ENCODE measurements at regions not wholly inside any gene's neighbourhood (a gene's known extent, or its start where the extent isn't known, plus 50 kb on each side); places are given as distances from the start of the nearest gene placed in this dataset.

- no peaks in the 10 kb centered on the region for H3K9me3 ChIP-seq (ENCODE audit: insufficient read depth, low read depth, low read length)
- H3K9ac ChIP-seq (ENCODE audit: low read depth, low read length, poor library complexity, severe bottlenecking), result no peak overlapping the region
- H3K4me1 ChIP-seq (ENCODE audit: insufficient read depth, low read length, poor library complexity, severe bottlenecking), result peaks cover 43% of the 10 kb centered on the region
- no peaks in the 10 kb centered on the region for H3K27me3 ChIP-seq (ENCODE audit: insufficient read depth, low read length, poor library complexity, severe bottlenecking)
- no peaks in the 10 kb centered on the region for H3F3A ChIP-seq (ENCODE audit: low read depth)
- no peaks in the 10 kb centered on the region for H3K79me2 ChIP-seq (ENCODE audit: insufficient read depth, low read length)
- H3K4me3 ChIP-seq (ENCODE audit: low read length, poor library complexity, severe bottlenecking), result no peak overlapping the region
- H3K9me2 ChIP-seq (replicated peaks; ENCODE audit: low read depth, low read length), result no peaks in the 10 kb centered on the region
- H3K4me2 ChIP-seq (ENCODE audit: low read depth, low read length, poor library complexity, severe bottlenecking), result no peak overlapping the region
- TF ChIP-seq EZH2phosphoT487 (IDR thresholded peaks at IDR 0.05; ENCODE audit: borderline replicate concordance) (no peak), CTCF (conservative IDR thresholded peaks at IDR 0.05; ENCODE audit: low read length) (no peak)
- H4K20me1 ChIP-seq (ENCODE audit: insufficient read depth, low read length, poor library complexity, severe bottlenecking), result no peaks in the 10 kb centered on the region
- H3K36me3 ChIP-seq (ENCODE audit: insufficient read depth, low read length), result no peaks in the 10 kb centered on the region
- H2AFZ ChIP-seq (ENCODE audit: low read length), result no peak overlapping the region
These were observed 95.0 kb downstream of the NFKBIZ start for GRCh38 chr3:101944308-101944707.

GRCh38 chr3:101945980-101946379 lies 96.7 kb downstream of the NFKBIZ start:
- H2AFZ ChIP-seq (ENCODE audit: low read length), result no peak overlapping the region
- H3K9me2 ChIP-seq (replicated peaks; ENCODE audit: low read depth, low read length), result no peaks in the 10 kb centered on the region
- no peaks in the 10 kb centered on the region for H4K20me1 ChIP-seq (ENCODE audit: insufficient read depth, low read length, poor library complexity, severe bottlenecking)
- H3F3A ChIP-seq (ENCODE audit: low read depth), result no peaks in the 10 kb centered on the region
- no peak overlapping the region for H3K9ac ChIP-seq (ENCODE audit: low read depth, low read length, poor library complexity, severe bottlenecking)
- H3K4me2 ChIP-seq (ENCODE audit: low read depth, low read length, poor library complexity, severe bottlenecking), result no peak overlapping the region
- H3K9me3 ChIP-seq (ENCODE audit: insufficient read depth, low read depth, low read length), result no peaks in the 10 kb centered on the region
- peaks cover 34% of the 10 kb centered on the region for H3K4me1 ChIP-seq (ENCODE audit: insufficient read depth, low read length, poor library complexity, severe bottlenecking)
- H3K27me3 ChIP-seq (ENCODE audit: insufficient read depth, low read length, poor library complexity, severe bottlenecking), result no peaks in the 10 kb centered on the region
- TF ChIP-seq CTCF (conservative IDR thresholded peaks at IDR 0.05; ENCODE audit: low read length) (no peak), EZH2phosphoT487 (IDR thresholded peaks at IDR 0.05; ENCODE audit: borderline replicate concordance) (no peak)
- H3K4me3 ChIP-seq (ENCODE audit: low read length, poor library complexity, severe bottlenecking), result no peak overlapping the region
- H3K36me3 ChIP-seq (ENCODE audit: insufficient read depth, low read length), result no peaks in the 10 kb centered on the region
- H3K79me2 ChIP-seq (ENCODE audit: insufficient read depth, low read length), result no peaks in the 10 kb centered on the region

DNA sequence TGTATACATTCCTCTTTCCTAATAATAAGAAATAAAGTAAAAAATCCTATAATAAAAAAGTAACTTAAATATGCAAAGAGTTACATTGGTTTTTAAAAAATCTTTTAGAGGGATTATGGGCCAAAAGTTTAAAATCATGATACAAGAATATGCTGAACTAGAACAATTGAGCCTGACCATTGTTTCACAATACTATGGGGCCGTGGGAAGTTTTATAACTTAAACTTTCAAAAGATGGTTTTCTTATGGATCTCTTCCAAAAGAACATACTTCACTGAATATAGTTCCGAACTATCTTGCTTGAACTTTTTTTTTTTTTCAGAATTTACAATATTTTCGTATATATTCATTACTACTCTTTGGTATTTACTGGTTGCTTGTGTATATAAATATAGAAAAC lies 97.6 kb downstream of the NFKBIZ start:
- H3F3A ChIP-seq (ENCODE audit: low read depth), result no peaks in the 10 kb centered on the region
- no peaks in the 10 kb centered on the region for H3K36me3 ChIP-seq (ENCODE audit: insufficient read depth, low read length)
- no peaks in the 10 kb centered on the region for H3K27me3 ChIP-seq (ENCODE audit: insufficient read depth, low read length, poor library complexity, severe bottlenecking)
- TF ChIP-seq CTCF (conservative IDR thresholded peaks at IDR 0.05; ENCODE audit: low read length) (no peak), EZH2phosphoT487 (IDR thresholded peaks at IDR 0.05; ENCODE audit: borderline replicate concordance) (no peak)
- no peaks in the 10 kb centered on the region for H4K20me1 ChIP-seq (ENCODE audit: insufficient read depth, low read length, poor library complexity, severe bottlenecking)
- H3K9ac ChIP-seq (ENCODE audit: low read depth, low read length, poor library complexity, severe bottlenecking), result no peak overlapping the region
- no peaks in the 10 kb centered on the region for H3K9me2 ChIP-seq (replicated peaks; ENCODE audit: low read depth, low read length)
- no peak overlapping the region for H3K4me2 ChIP-seq (ENCODE audit: low read depth, low read length, poor library complexity, severe bottlenecking)
- H3K79me2 ChIP-seq (ENCODE audit: insufficient read depth, low read length), result no peaks in the 10 kb centered on the region
- H3K4me3 ChIP-seq (ENCODE audit: low read length, poor library complexity, severe bottlenecking), result no peak overlapping the region
- peaks cover 25% of the 10 kb centered on the region for H3K4me1 ChIP-seq (ENCODE audit: insufficient read depth, low read length, poor library complexity, severe bottlenecking)
- no peaks in the 10 kb centered on the region for H3K9me3 ChIP-seq (ENCODE audit: insufficient read depth, low read depth, low read length)
- H2AFZ ChIP-seq (ENCODE audit: low read length), result no peak overlapping the region

Data from Loucy (cell line).